H1 (cell line): ENCODE measurements at regions not wholly inside any gene's neighbourhood (a gene's known extent, or its start where the extent isn't known, plus 50 kb on each side); places are given as distances from the start of the nearest gene placed in this dataset.

Source experiments
- CTCF ChIA-PET: fragments of 300-600 bp; sonication (Branson Sonifier 250); formaldehyde crosslinking; loops from one replicate; lab custom pipeline; 2021; ENCODE audit not compliant: partially characterized antibody; lab: Charles Lee
- POLR2A ChIA-PET: fragments of 300-600 bp; sonication (Branson Sonifier 250); formaldehyde crosslinking; loops from one replicate; lab custom pipeline; 2021; ENCODE audit warnings: inconsistent platforms; ENCODE audit not compliant: partially characterized antibody; lab: Charles Lee
- DNase-seq, 2 experiments: peaks; one replicate each; pipeline versions ENCODE4 v3.0.0 to v3.0.0-alpha.2; 2010 to 2022; ENCODE audit warnings: low spot score in 2 of 2, low read depth in 1 of 2, mixed read lengths in 1 of 2
- FAIRE-seq: peaks from 2 replicates; lab custom pipeline; 2011; peaks lifted over from hg19 to GRCh38; lab: Jason Lieb, UNC
- H2AFZ ChIP-seq: 2 replicates; pipeline ENCODE4 v1.8.1; 2012; ENCODE audit warnings: low read length, inconsistent platforms
- H2AK5ac ChIP-seq: 2 replicates; pipeline ENCODE4 v1.6.1; 2013; ENCODE audit warnings: low read depth, low read length
- H2BK120ac ChIP-seq: replicated peaks from 2 replicates; pipeline ENCODE3; 2013; ENCODE audit warnings: low read depth, low read length, inconsistent platforms
- H2BK12ac ChIP-seq: 2 replicates; pipeline ENCODE4 v1.6.1; 2013; ENCODE audit warnings: low read depth, low read length
- H2BK15ac ChIP-seq: 2 replicates; pipeline ENCODE4 v1.6.1; 2013; ENCODE audit warnings: low read length
- H2BK20ac ChIP-seq: 2 replicates; pipeline ENCODE4 v1.6.1; 2013; ENCODE audit warnings: low read length
- H2BK5ac ChIP-seq: 2 replicates; pipeline ENCODE4 v1.6.1; 2013; ENCODE audit warnings: low read depth, low read length
- H3K14ac ChIP-seq: 2 replicates; pipeline ENCODE4 v1.6.1; 2013; ENCODE audit warnings: inconsistent platforms; ENCODE audit not compliant: insufficient read length
- H3K18ac ChIP-seq: 2 replicates; pipeline ENCODE4 v1.6.1; 2013; ENCODE audit warnings: low read length; ENCODE audit errors: extremely low read depth
- H3K23ac ChIP-seq: 2 replicates; pipeline ENCODE4 v1.6.1; 2013; ENCODE audit warnings: inconsistent platforms; ENCODE audit not compliant: insufficient read length
- H3K23me2 ChIP-seq: 2 replicates; pipeline ENCODE4 v1.6.1; 2013; ENCODE audit warnings: low read depth, low read length
- H3K27ac ChIP-seq: 2 replicates; pipeline ENCODE4 v1.6.1; 2011; ENCODE audit warnings: low read depth, low read length, inconsistent platforms
- H3K27me3 ChIP-seq, 4 experiments: replicated peaks in 1 of 4; 1 replicate in 1 of 4; 2 replicates in 3 of 4; pipeline versions ENCODE4 v1.6.1 to v1.8.1; 2011 to 2013; ENCODE audit warnings: low read length in 3 of 4, mild to moderate bottlenecking in 3 of 4, inconsistent platforms in 2 of 4, mixed read lengths in 2 of 4, moderate library complexity in 1 of 4; ENCODE audit not compliant: control insufficient read depth in 3 of 4, insufficient read depth in 3 of 4; ENCODE audit errors: extremely low read depth in 1 of 4
- H3K36me3 ChIP-seq, 4 experiments: 2 replicates each; pipeline versions ENCODE4 v1.6.1 to v1.8.1; 2011 to 2013; ENCODE audit warnings: mild to moderate bottlenecking in 4 of 4, low read length in 3 of 4, moderate library complexity in 2 of 4, control low read depth in 1 of 4, inconsistent platforms in 1 of 4; ENCODE audit not compliant: insufficient read depth in 4 of 4, control insufficient read depth in 2 of 4
- H3K4ac ChIP-seq: replicated peaks from 2 replicates; pipeline ENCODE3; 2013; ENCODE audit warnings: low read length, low read depth, mixed read lengths, inconsistent platforms; ENCODE audit not compliant: insufficient read length
- H3K4me1 ChIP-seq, 4 experiments: replicated peaks in 1 of 4; 1 replicate in 1 of 4; 2 replicates in 3 of 4; pipeline versions ENCODE4 v1.6.1 to v1.8.1; 2011 to 2013; ENCODE audit warnings: low read length in 3 of 4, inconsistent platforms in 2 of 4, mixed read lengths in 1 of 4; ENCODE audit not compliant: insufficient read depth in 4 of 4, control insufficient read depth in 3 of 4
- H3K4me2 ChIP-seq, 2 experiments: 2 replicates each; pipeline versions ENCODE4 v1.6.1 to v1.8.1; 2011 to 2013; ENCODE audit warnings: low read depth in 2 of 2, low read length in 2 of 2, control low read depth in 1 of 2, inconsistent platforms in 1 of 2, mild to moderate bottlenecking in 1 of 2; ENCODE audit not compliant: insufficient read depth in 1 of 2
- H3K4me3 ChIP-seq, 4 experiments: fragments of 200-600, 300-600 bp in 1 of 4; sonication (generic), shearing (Covaris generic), sonication (Bioruptor Twin) in 1 of 4; 2 replicates each; pipeline versions ENCODE4 v1.5.1 to v1.8.1; 2011 to 2016; ENCODE audit warnings: low read length in 4 of 4, low read depth in 3 of 4, control low read depth in 2 of 4, inconsistent platforms in 2 of 4, mild to moderate bottlenecking in 2 of 4, mixed read lengths in 1 of 4, moderate library complexity in 1 of 4; ENCODE audit not compliant: insufficient read depth in 2 of 4; ENCODE audit errors: extremely low read depth in 1 of 4
- H3K56ac ChIP-seq: replicated peaks from 2 replicates; pipeline ENCODE3; 2013; ENCODE audit warnings: low read depth, mild to moderate bottlenecking, mixed read lengths, low read length, inconsistent platforms; ENCODE audit not compliant: insufficient read length
- H3K79me1 ChIP-seq: 2 replicates; pipeline ENCODE4 v1.6.1; 2013; ENCODE audit warnings: low read depth, low read length, control low read depth
- H3K79me2 ChIP-seq, 2 experiments: 2 replicates each; pipeline versions ENCODE4 v1.6.1 to v1.8.1; 2012 to 2013; ENCODE audit warnings: low read length in 2 of 2, mild to moderate bottlenecking in 2 of 2, inconsistent platforms in 1 of 2; ENCODE audit not compliant: insufficient read depth in 2 of 2, control insufficient read depth in 1 of 2
- H3K9ac ChIP-seq, 4 experiments: replicated peaks in 1 of 4; 1 replicate in 1 of 4; 2 replicates in 3 of 4; pipeline versions ENCODE4 v1.6.1 to v1.8.1; 2011 to 2013; ENCODE audit warnings: low read depth in 3 of 4, low read length in 3 of 4, control low read depth in 2 of 4, mild to moderate bottlenecking in 2 of 4, moderate library complexity in 2 of 4, inconsistent platforms in 1 of 4; ENCODE audit errors: extremely low read depth in 1 of 4
- H3K9me3 ChIP-seq, 2 experiments: 2 replicates each; pipeline versions ENCODE4 v1.6.1 to v1.8.1; 2012 to 2013; ENCODE audit warnings: mild to moderate bottlenecking in 2 of 2, moderate library complexity in 2 of 2, control low read depth in 1 of 2, inconsistent platforms in 1 of 2, low read depth in 1 of 2, low read length in 1 of 2, mixed read lengths in 1 of 2; ENCODE audit not compliant: insufficient read depth in 2 of 2
- H4K20me1 ChIP-seq, 2 experiments: replicated peaks in 1 of 2; 2 replicates each; pipeline versions ENCODE3 to v1.8.1; 2011 to 2013; ENCODE audit warnings: inconsistent platforms in 2 of 2, low read length in 2 of 2, mild to moderate bottlenecking in 1 of 2; ENCODE audit not compliant: insufficient read depth in 2 of 2, control insufficient read depth in 1 of 2
- H4K5ac ChIP-seq: 2 replicates; pipeline ENCODE4 v1.6.1; 2013; ENCODE audit warnings: low read length, low read depth, mixed read lengths, inconsistent platforms; ENCODE audit not compliant: insufficient read length
- H4K8ac ChIP-seq: 2 replicates; pipeline ENCODE4 v1.8.0; 2013; ENCODE audit warnings: mild to moderate bottlenecking, moderate library complexity, low read length, inconsistent platforms; ENCODE audit not compliant: insufficient read depth; ENCODE audit errors: extremely low read depth
- H4K91ac ChIP-seq: replicated peaks from 2 replicates; pipeline ENCODE3; 2013; ENCODE audit warnings: low read length, mixed read lengths, inconsistent platforms; ENCODE audit not compliant: insufficient read length
- BACH1 ChIP-seq: IDR thresholded peaks from 2 replicates; pipeline ENCODE4 v1.6.1; 2012; ENCODE audit warnings: low read length, improper control_type of control experiment
- WGBS, 2 experiments: shearing (Covaris generic) in 1 of 2; methylation state at CpG; one replicate each; pipeline versions ENCODE4 v1.1.6 to v1.1.7; 2013 to 2015; ENCODE audit warnings: low lambda C conversion rate in 2 of 2, mixed read lengths in 2 of 2, inconsistent platforms in 1 of 2, low coverage in 1 of 2, missing lambda C conversion rate in 1 of 2; ENCODE audit not compliant: insufficient replicate concordance in 2 of 2, insufficient coverage in 1 of 2, insufficient read length in 1 of 2; ENCODE audit errors: extremely low coverage in 1 of 2, missing lambda C conversion rate in 1 of 2; 5-methylcytosine and 5-hydroxymethylcytosine counted together

- ChIA-PET POLR2A (no interaction called here), CTCF (interaction anchor here (0.6 to 3.1 kb wide), 11 partner anchors 13 to 392 kb away, joined by 3 to 13 read pairs (median 3); partner anchors contain the start of gene ESRRG)
- TF ChIP-seq BACH1, result no peak
Measured at GRCh38 chr1:217049721-217050120, 326.5 kb upstream of the ESRRG start.

More at GRCh38 chr1:217049721-217050120, 326.5 kb upstream of the ESRRG start:
- H3K27me3 ChIP-seq, result no peaks in the 10 kb centered on the region
- H3K4me3 ChIP-seq, result no peak overlapping the region
- H4K5ac ChIP-seq, result no peak overlapping the region
- no peaks in the 10 kb centered on the region for H3K4me1 ChIP-seq
- H3K36me3 ChIP-seq, result no peaks in the 10 kb centered on the region
- H2BK5ac ChIP-seq, result no peak overlapping the region
- H2BK15ac ChIP-seq, result no peak overlapping the region
- no peak for DNase-seq
- no peaks in the 10 kb centered on the region for H4K20me1 ChIP-seq
- no peak overlapping the region for H3K4me2 ChIP-seq
- H3K56ac ChIP-seq, result no peak overlapping the region
- no peak overlapping the region for H2BK20ac ChIP-seq
- H3K18ac ChIP-seq, result no peak overlapping the region
- H3K23me2 ChIP-seq, result no peaks in the 10 kb centered on the region
- no peaks in the 10 kb centered on the region for H3K79me2 ChIP-seq
- no peak overlapping the region for H2BK120ac ChIP-seq
- no peak overlapping the region for H2AK5ac ChIP-seq
- no peak overlapping the region for H3K14ac ChIP-seq
- H4K8ac ChIP-seq, result no peak overlapping the region
- H3K27ac ChIP-seq, result no peak overlapping the region
- H2AFZ ChIP-seq, result no peak overlapping the region
- H3K79me1 ChIP-seq, result no peaks in the 10 kb centered on the region
- no peak overlapping the region for H3K4ac ChIP-seq
- no peak overlapping the region for H2BK12ac ChIP-seq
- no peak overlapping the region for H3K9ac ChIP-seq
- WGBS, 2 experiments, result 43% methylated on average over 2 of the region's 2 CpGs; no CpG with 5 or more reads in 1 of the 2 experiments
- FAIRE-seq, result no peak
- H3K9me3 ChIP-seq, result no peaks in the 10 kb centered on the region
- H4K91ac ChIP-seq, result no peak overlapping the region
- no peak overlapping the region for H3K23ac ChIP-seq
